ENCODE measurements at regions not wholly inside any gene's neighbourhood (a gene's known extent, or its start where the extent isn't known, plus 50 kb on each side); places are given as distances from the start of the nearest gene placed in this dataset.

GRCh38 chr3:72060447-72061034 lies 275.6 kb upstream of the PROK2 start:
- DNase-seq = no peak

- DNase-seq = no peak
Observed at GRCh38 chr3:72058493-72059081, 273.6 kb upstream of the PROK2 start.

- DNase-seq = no peak
Observed at GRCh38 chr3:72055436-72055835, 270.5 kb upstream of the PROK2 start.

GRCh38 chr3:72054976-72055375 lies 270.0 kb upstream of the PROK2 start:
- DNase-seq = no peak

GRCh38 chr3:72052841-72053409 lies 268.0 kb upstream of the PROK2 start:
- no peak for DNase-seq

GRCh38 chr3:72050771-72051170 lies 265.8 kb upstream of the PROK2 start:
- DNase-seq = no peak

GRCh38 chr3:72050048-72050632 lies 265.2 kb upstream of the PROK2 start:
- no peak for DNase-seq

GRCh38 chr3:72049300-72049699 lies 264.4 kb upstream of the PROK2 start:
- DNase-seq = no peak

GRCh38 chr3:72048873-72049272 lies 263.9 kb upstream of the PROK2 start:
- DNase-seq = no peak

GRCh38 chr3:72047221-72047871 lies 262.4 kb upstream of the PROK2 start:
- DNase-seq = no peak

- no peak for DNase-seq
Observed at GRCh38 chr3:72044231-72044855, 259.4 kb upstream of the PROK2 start.

GRCh38 chr3:72043204-72044133 lies 258.5 kb upstream of the PROK2 start:
- no peak for DNase-seq

GRCh38 chr3:72042397-72043203 lies 257.7 kb upstream of the PROK2 start:
- no peak for DNase-seq

- no peak for DNase-seq
Observed at GRCh38 chr3:72041511-72041910, 256.6 kb upstream of the PROK2 start.

- DNase-seq = no peak
Observed at GRCh38 chr3:72041076-72041475, 256.1 kb upstream of the PROK2 start.

- DNase-seq = no peak
Observed at GRCh38 chr3:72039677-72040076, 254.7 kb upstream of the PROK2 start.

GRCh38 chr3:72036899-72037298 lies 252.0 kb upstream of the PROK2 start:
- DNase-seq = no peak

- no peak for DNase-seq
Observed at GRCh38 chr3:72035606-72036005, 250.7 kb upstream of the PROK2 start.

- no peak for DNase-seq
Observed at GRCh38 chr3:72034986-72035385, 250.0 kb upstream of the PROK2 start.

- DNase-seq = no peak
Observed at GRCh38 chr3:72033666-72034428, 248.9 kb upstream of the PROK2 start.

Measured in NCI-H526 treated with DMSO at 0.1 percent for 48 hours (cell line).